Tibial artery (tissue), 4 donors: ENCODE measurements at regions not wholly inside any gene's neighbourhood (a gene's known extent, or its start where the extent isn't known, plus 50 kb on each side); places are given as distances from the start of the nearest gene placed in this dataset.

Experiments used
- DNase-seq, 2 donors: peaks; one replicate each; pipeline ENCODE4 v3.0.0-alpha.2; 2019
- H3K27ac ChIP-seq, 2 donors: fragments of 200-600 bp; sonication (generic) in 1 of 2; 1 replicate in 1 of 2; 2 replicates in 1 of 2; pipeline ENCODE4 v1.5.1; 2018 to 2019; ENCODE audit warnings: mild to moderate bottlenecking in 1 of 2
- H3K27me3 ChIP-seq, 2 donors: fragments of 200-600 bp; sonication (generic) in 1 of 2; one replicate each; pipeline versions ENCODE4 v1.5.1 to v1.6.0; 2016 to 2019
- H3K36me3 ChIP-seq, 3 donors: fragments of 200-600 bp; sonication (generic) in 2 of 3; one replicate each; pipeline ENCODE4 v1.5.1; 2016 to 2019; ENCODE audit warnings: mild to moderate bottlenecking in 2 of 3
- H3K4me1 ChIP-seq, 4 donors: fragments of 200-600 bp; sonication (generic) in 2 of 4; 1 replicate in 3 of 4; 2 replicates in 1 of 4; pipeline ENCODE4 v1.5.1; 2016 to 2019
- H3K4me3 ChIP-seq, 2 donors: fragments of 200-600 bp; sonication (generic) in 1 of 2; 1 replicate in 1 of 2; 2 replicates in 1 of 2; pipeline ENCODE4 v1.5.1; 2018 to 2019; ENCODE audit warnings: mild to moderate bottlenecking in 2 of 2
- H3K9me3 ChIP-seq, 3 donors: fragments of 200-600 bp; sonication (generic) in 1 of 3; one replicate each; pipeline ENCODE4 v1.5.1; 2016 to 2019
- intact Hi-C: fragments of 100-400 bp; cut with DNase I; formaldehyde crosslinking; loops from one replicate; pipeline ENCODE4 v1.15.0; 2023; ENCODE audit warnings: low total_unique reads
- TF ChIP-seq, protein P1 (sequence below), 2 experiments: fragments of 200-600 bp in 1 of 2; fragments of 450-650 bp in 1 of 2; IDR thresholded peaks; one replicate each; pipeline ENCODE4 v1.5.1; 2017 to 2019; ENCODE audit warnings: antibody characterized with exemption in 2 of 2, mild to moderate bottlenecking in 1 of 2, moderate library complexity in 1 of 2

GRCh38 chr7:106398786-106399185, 114.0 kb upstream of the NAMPT start:
- no peak for DNase-seq
- no peaks in the 10 kb centered on the region for H3K4me1 ChIP-seq
- TF ChIP-seq, protein P1, sequence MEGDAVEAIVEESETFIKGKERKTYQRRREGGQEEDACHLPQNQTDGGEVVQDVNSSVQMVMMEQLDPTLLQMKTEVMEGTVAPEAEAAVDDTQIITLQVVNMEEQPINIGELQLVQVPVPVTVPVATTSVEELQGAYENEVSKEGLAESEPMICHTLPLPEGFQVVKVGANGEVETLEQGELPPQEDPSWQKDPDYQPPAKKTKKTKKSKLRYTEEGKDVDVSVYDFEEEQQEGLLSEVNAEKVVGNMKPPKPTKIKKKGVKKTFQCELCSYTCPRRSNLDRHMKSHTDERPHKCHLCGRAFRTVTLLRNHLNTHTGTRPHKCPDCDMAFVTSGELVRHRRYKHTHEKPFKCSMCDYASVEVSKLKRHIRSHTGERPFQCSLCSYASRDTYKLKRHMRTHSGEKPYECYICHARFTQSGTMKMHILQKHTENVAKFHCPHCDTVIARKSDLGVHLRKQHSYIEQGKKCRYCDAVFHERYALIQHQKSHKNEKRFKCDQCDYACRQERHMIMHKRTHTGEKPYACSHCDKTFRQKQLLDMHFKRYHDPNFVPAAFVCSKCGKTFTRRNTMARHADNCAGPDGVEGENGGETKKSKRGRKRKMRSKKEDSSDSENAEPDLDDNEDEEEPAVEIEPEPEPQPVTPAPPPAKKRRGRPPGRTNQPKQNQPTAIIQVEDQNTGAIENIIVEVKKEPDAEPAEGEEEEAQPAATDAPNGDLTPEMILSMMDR (IDR thresholded peaks at IDR 0.05) = no peak
- intact Hi-C loops = no loop called here
- H3K36me3 ChIP-seq = no peaks in the 10 kb centered on the region
- no peak overlapping the region for H3K4me3 ChIP-seq
- H3K27me3 ChIP-seq = no peaks in the 10 kb centered on the region
- H3K9me3 ChIP-seq = no peaks in the 10 kb centered on the region
- no peak overlapping the region for H3K27ac ChIP-seq

- intact Hi-C loops = no loop called here
- no peak overlapping the region for H3K27ac ChIP-seq
Measured at GRCh38 chr7:106397994-106398393, 113.2 kb upstream of the NAMPT start.

GRCh38 chr7:106394526-106394925, 109.7 kb upstream of the NAMPT start:
- no peaks in the 10 kb centered on the region for H3K4me1 ChIP-seq
- no peak overlapping the region for H3K4me3 ChIP-seq
- H3K27me3 ChIP-seq = no peaks in the 10 kb centered on the region
- no peaks in the 10 kb centered on the region for H3K36me3 ChIP-seq
- intact Hi-C loops = no loop called here
- DNase-seq = no peak
- TF ChIP-seq, protein P1 (IDR thresholded peaks at IDR 0.05) = no peak
- H3K9me3 ChIP-seq = no peaks in the 10 kb centered on the region
- no peak overlapping the region for H3K27ac ChIP-seq

More at GRCh38 chr7:106397994-106398393, 113.2 kb upstream of the NAMPT start:
- no peaks in the 10 kb centered on the region for H3K9me3 ChIP-seq
- H3K4me3 ChIP-seq = no peak overlapping the region
- no peaks in the 10 kb centered on the region for H3K4me1 ChIP-seq
- no peaks in the 10 kb centered on the region for H3K27me3 ChIP-seq
- DNase-seq = no peak
- no peaks in the 10 kb centered on the region for H3K36me3 ChIP-seq
- TF ChIP-seq, protein P1 (IDR thresholded peaks at IDR 0.05) = no peak

- intact Hi-C loops = no loop called here
- Histone ChIP-seq H3K4me1 (no peaks in the 10 kb centered on the region), H3K27me3 (no peaks in the 10 kb centered on the region), H3K36me3 (no peaks in the 10 kb centered on the region), H3K4me3 (no peak overlapping the region), H3K9me3 (no peaks in the 10 kb centered on the region), H3K27ac (no peak overlapping the region)
- DNase-seq = no peak
- TF ChIP-seq, protein P1 (IDR thresholded peaks at IDR 0.05) = no peak
Measured at GRCh38 chr7:106393564-106394251, 108.9 kb upstream of the NAMPT start.

GRCh38 chr7:106392590-106392989, 107.8 kb upstream of the NAMPT start:
- Histone ChIP-seq H3K36me3 (no peaks in the 10 kb centered on the region), H3K27ac (no peak overlapping the region), H3K27me3 (no peaks in the 10 kb centered on the region), H3K9me3 (no peaks in the 10 kb centered on the region), H3K4me1 (no peaks in the 10 kb centered on the region), H3K4me3 (no peak overlapping the region)
- TF ChIP-seq, protein P1 (IDR thresholded peaks at IDR 0.05) = no peak
- DNase-seq = no peak
- intact Hi-C loops = no loop called here

GRCh38 chr7:106392144-106392543, 107.4 kb upstream of the NAMPT start:
- DNase-seq = no peak
- no peaks in the 10 kb centered on the region for H3K36me3 ChIP-seq
- TF ChIP-seq, protein P1 (IDR thresholded peaks at IDR 0.05) = no peak
- no peak overlapping the region for H3K4me3 ChIP-seq
- no peaks in the 10 kb centered on the region for H3K4me1 ChIP-seq
- intact Hi-C loops = no loop called here
- H3K27ac ChIP-seq = no peak overlapping the region
- no peaks in the 10 kb centered on the region for H3K9me3 ChIP-seq
- no peaks in the 10 kb centered on the region for H3K27me3 ChIP-seq
